ENCODE measurements at regions not wholly inside any gene's neighbourhood (a gene's known extent, or its start where the extent isn't known, plus 50 kb on each side); places are given as distances from the start of the nearest gene placed in this dataset.

GRCh38 chr9:82105729-82106128 is 117.2 kb downstream of the SPATA31D1 start:
- no peaks in the 10 kb centered on the region for H3K36me3 ChIP-seq (replicated peaks; ENCODE audit: control insufficient read depth, insufficient read depth, low read length)
- no peak for DNase-seq
- H3K27me3 ChIP-seq (ENCODE audit: control insufficient read depth, insufficient read depth, low read length), result no peaks in the 10 kb centered on the region
- no peak overlapping the region for H3K4me3 ChIP-seq (ENCODE audit: insufficient read depth, low read depth, low read length)

DNA sequence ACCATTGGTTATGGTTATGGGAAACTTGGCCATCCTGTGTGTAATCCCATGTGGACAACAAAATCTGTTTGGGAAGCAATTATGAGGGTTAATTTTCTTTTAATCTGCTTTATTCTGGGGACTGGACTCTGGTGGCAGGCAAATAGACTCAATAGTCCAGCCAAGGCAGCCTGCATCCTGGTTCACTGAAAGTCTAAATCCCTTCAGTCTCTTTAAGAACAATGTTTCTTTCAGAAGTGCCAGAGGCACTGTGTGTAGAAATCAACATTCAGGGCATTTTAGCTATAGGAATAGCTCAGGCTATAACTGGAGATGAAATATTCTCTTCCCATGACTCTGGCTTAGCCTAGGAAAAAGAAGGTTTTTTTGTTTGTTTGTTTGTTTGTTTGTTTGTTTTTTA is 118.0 kb downstream of the SPATA31D1 start:
- H3K27me3 ChIP-seq (ENCODE audit: control insufficient read depth, insufficient read depth, low read length), result no peaks in the 10 kb centered on the region
- H3K4me3 ChIP-seq (ENCODE audit: insufficient read depth, low read depth, low read length), result no peak overlapping the region
- DNase-seq, result no peak

GRCh38 chr9:82108474-82108873 is 119.9 kb downstream of the SPATA31D1 start:
- H3K36me3 ChIP-seq (replicated peaks; ENCODE audit: control insufficient read depth, insufficient read depth, low read length), result no peaks in the 10 kb centered on the region
- DNase-seq, result no peak
- H3K27me3 ChIP-seq (ENCODE audit: control insufficient read depth, insufficient read depth, low read length), result no peaks in the 10 kb centered on the region
- H3K4me3 ChIP-seq (ENCODE audit: insufficient read depth, low read depth, low read length), result no peak overlapping the region

More for the DNA sequence above, 118.0 kb downstream of the SPATA31D1 start:
- no peaks in the 10 kb centered on the region for H3K36me3 ChIP-seq (replicated peaks; ENCODE audit: control insufficient read depth, insufficient read depth, low read length)

- no peak overlapping the region for H3K4me3 ChIP-seq (ENCODE audit: insufficient read depth, low read depth, low read length)
- DNase-seq, result no peak
Measured at GRCh38 chr9:82108941-82109340, 120.4 kb downstream of the SPATA31D1 start.

GRCh38 chr9:82109626-82110025 is 121.1 kb downstream of the SPATA31D1 start:
- Histone ChIP-seq H3K27me3 (ENCODE audit: control insufficient read depth, insufficient read depth, low read length) (no peaks in the 10 kb centered on the region), H3K4me3 (ENCODE audit: insufficient read depth, low read depth, low read length) (no peak overlapping the region), H3K36me3 (replicated peaks; ENCODE audit: control insufficient read depth, insufficient read depth, low read length) (no peaks in the 10 kb centered on the region)
- no peak for DNase-seq

More at GRCh38 chr9:82108941-82109340, 120.4 kb downstream of the SPATA31D1 start:
- Histone ChIP-seq H3K36me3 (replicated peaks; ENCODE audit: control insufficient read depth, insufficient read depth, low read length) (no peaks in the 10 kb centered on the region), H3K27me3 (ENCODE audit: control insufficient read depth, insufficient read depth, low read length) (no peaks in the 10 kb centered on the region)

GRCh38 chr9:82110881-82111280 is 122.3 kb downstream of the SPATA31D1 start:
- H3K4me3 ChIP-seq (ENCODE audit: insufficient read depth, low read depth, low read length), result no peak overlapping the region
- H3K36me3 ChIP-seq (replicated peaks; ENCODE audit: control insufficient read depth, insufficient read depth, low read length), result no peaks in the 10 kb centered on the region
- no peak for DNase-seq
- H3K27me3 ChIP-seq (ENCODE audit: control insufficient read depth, insufficient read depth, low read length), result no peaks in the 10 kb centered on the region

- DNase-seq, result no peak
- Histone ChIP-seq H3K4me3 (ENCODE audit: insufficient read depth, low read depth, low read length) (no peak overlapping the region), H3K27me3 (ENCODE audit: control insufficient read depth, insufficient read depth, low read length) (no peaks in the 10 kb centered on the region), H3K36me3 (replicated peaks; ENCODE audit: control insufficient read depth, insufficient read depth, low read length) (no peaks in the 10 kb centered on the region)
Measured at GRCh38 chr9:82115331-82115730, 126.8 kb downstream of the SPATA31D1 start.

GRCh38 chr9:82115900-82116299 is 127.3 kb downstream of the SPATA31D1 start:
- no peaks in the 10 kb centered on the region for H3K27me3 ChIP-seq (ENCODE audit: control insufficient read depth, insufficient read depth, low read length)
- H3K36me3 ChIP-seq (replicated peaks; ENCODE audit: control insufficient read depth, insufficient read depth, low read length), result no peaks in the 10 kb centered on the region
- no peak overlapping the region for H3K4me3 ChIP-seq (ENCODE audit: insufficient read depth, low read depth, low read length)
- DNase-seq, result no peak

- H3K4me3 ChIP-seq (ENCODE audit: insufficient read depth, low read depth, low read length), result no peak overlapping the region
- no peak for DNase-seq
- no peaks in the 10 kb centered on the region for H3K36me3 ChIP-seq (replicated peaks; ENCODE audit: control insufficient read depth, insufficient read depth, low read length)
- H3K27me3 ChIP-seq (ENCODE audit: control insufficient read depth, insufficient read depth, low read length), result no peaks in the 10 kb centered on the region
Measured at GRCh38 chr9:82116556-82116955, 128.0 kb downstream of the SPATA31D1 start.

DNA sequence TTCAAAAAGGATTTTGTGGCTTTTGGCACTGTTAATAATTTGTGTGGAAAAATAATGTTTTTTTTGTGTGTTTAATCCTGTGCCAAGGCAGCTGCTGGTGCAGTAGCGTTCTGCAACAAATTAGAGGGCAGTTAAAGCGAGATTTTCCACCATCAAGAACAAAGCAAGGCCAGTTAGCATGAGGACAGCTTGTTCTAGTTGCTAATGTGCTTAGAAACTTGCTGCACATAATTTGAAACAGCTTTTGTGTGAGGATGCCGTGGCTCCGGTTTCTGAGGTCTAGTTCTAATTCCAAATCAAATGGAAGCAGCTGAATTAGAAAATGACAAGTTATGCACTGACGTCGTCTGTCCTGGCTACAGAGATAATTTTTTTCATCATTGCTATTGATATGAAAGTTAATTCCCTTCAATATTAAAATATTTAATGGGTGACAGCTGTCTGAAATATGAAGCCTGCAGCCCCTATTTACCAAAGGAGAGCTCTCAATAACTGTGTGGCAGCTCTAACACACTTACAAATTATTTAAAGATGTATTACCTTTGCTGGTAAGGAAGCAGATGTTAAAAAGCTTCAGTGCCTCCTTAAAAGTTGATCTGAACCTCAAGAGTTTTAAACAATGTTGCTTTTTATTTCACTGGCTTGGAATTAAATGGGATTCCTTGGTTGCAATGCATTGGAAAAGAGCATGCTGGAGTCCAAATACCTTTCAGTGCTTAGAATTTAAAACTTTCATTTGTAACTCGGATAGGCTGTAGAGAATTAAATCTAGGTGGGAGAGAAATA is 128.6 kb downstream of the SPATA31D1 start:
- H3K27me3 ChIP-seq (ENCODE audit: control insufficient read depth, insufficient read depth, low read length), result no peaks in the 10 kb centered on the region
- H3K36me3 ChIP-seq (replicated peaks; ENCODE audit: control insufficient read depth, insufficient read depth, low read length), result no peaks in the 10 kb centered on the region
- DNase-seq, result no peak

GRCh38 chr9:82122731-82123130 is 134.2 kb downstream of the SPATA31D1 start:
- no peak for DNase-seq
- H3K36me3 ChIP-seq (replicated peaks; ENCODE audit: control insufficient read depth, insufficient read depth, low read length), result no peaks in the 10 kb centered on the region
- no peaks in the 10 kb centered on the region for H3K27me3 ChIP-seq (ENCODE audit: control insufficient read depth, insufficient read depth, low read length)
- H3K4me3 ChIP-seq (ENCODE audit: insufficient read depth, low read depth, low read length), result no peak overlapping the region

More for the DNA sequence above, 128.6 kb downstream of the SPATA31D1 start:
- no peak overlapping the region for H3K4me3 ChIP-seq (ENCODE audit: insufficient read depth, low read depth, low read length)

GRCh38 chr9:82124090-82124489 is 135.5 kb downstream of the SPATA31D1 start:
- no peak overlapping the region for H3K4me3 ChIP-seq (ENCODE audit: insufficient read depth, low read depth, low read length)
- H3K27me3 ChIP-seq (ENCODE audit: control insufficient read depth, insufficient read depth, low read length), result no peaks in the 10 kb centered on the region
- no peak for DNase-seq
- H3K36me3 ChIP-seq (replicated peaks; ENCODE audit: control insufficient read depth, insufficient read depth, low read length), result no peaks in the 10 kb centered on the region

- Histone ChIP-seq H3K27me3 (ENCODE audit: control insufficient read depth, insufficient read depth, low read length) (no peaks in the 10 kb centered on the region), H3K4me3 (ENCODE audit: insufficient read depth, low read depth, low read length) (no peak overlapping the region), H3K36me3 (replicated peaks; ENCODE audit: control insufficient read depth, insufficient read depth, low read length) (no peaks in the 10 kb centered on the region)
- no peak for DNase-seq
Measured at GRCh38 chr9:82126256-82126655, 137.7 kb downstream of the SPATA31D1 start.

DNA sequence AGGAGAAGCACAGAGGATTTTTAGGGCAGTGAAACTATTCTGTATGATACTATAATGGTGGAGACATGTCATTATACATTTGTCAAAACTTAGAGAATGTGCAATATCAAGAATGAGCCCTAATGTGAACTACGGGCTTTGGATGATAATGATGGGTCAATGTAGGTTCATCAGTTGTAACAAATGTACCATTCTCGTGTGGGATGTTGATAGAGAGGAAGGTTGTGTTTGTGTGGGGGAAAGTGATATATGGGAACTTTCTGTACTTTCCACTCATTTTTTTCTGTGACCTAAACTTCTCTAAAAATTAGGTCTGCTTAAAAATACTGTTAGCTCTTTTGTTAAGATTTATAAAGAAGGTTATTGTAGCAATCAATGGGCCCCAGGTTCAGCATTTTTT is 138.9 kb downstream of the SPATA31D1 start:
- H3K27me3 ChIP-seq (ENCODE audit: control insufficient read depth, insufficient read depth, low read length), result no peaks in the 10 kb centered on the region
- H3K36me3 ChIP-seq (replicated peaks; ENCODE audit: control insufficient read depth, insufficient read depth, low read length), result no peaks in the 10 kb centered on the region
- DNase-seq, result no peak
- H3K4me3 ChIP-seq (ENCODE audit: insufficient read depth, low read depth, low read length), result no peak overlapping the region

GRCh38 chr9:82128011-82128696 is 139.6 kb downstream of the SPATA31D1 start:
- no peak for DNase-seq
- Histone ChIP-seq H3K36me3 (replicated peaks; ENCODE audit: control insufficient read depth, insufficient read depth, low read length) (no peaks in the 10 kb centered on the region), H3K4me3 (ENCODE audit: insufficient read depth, low read depth, low read length) (no peak overlapping the region), H3K27me3 (ENCODE audit: control insufficient read depth, insufficient read depth, low read length) (no peaks in the 10 kb centered on the region)
